Mesendoderm (in vitro differentiated cells): ENCODE measurements at regions not wholly inside any gene's neighbourhood (a gene's known extent, or its start where the extent isn't known, plus 50 kb on each side); places are given as distances from the start of the nearest gene placed in this dataset.

Experiments used
- DNase-seq: peaks from one replicate; pipeline ENCODE4 v3.0.0; 2013
- H2AK5ac ChIP-seq: 2 replicates; pipeline ENCODE4 v1.6.1; 2013; ENCODE audit warnings: low read length, inconsistent platforms
- H2BK120ac ChIP-seq: 2 replicates; pipeline ENCODE4 v1.6.1; 2013; ENCODE audit warnings: low read depth, mild to moderate bottlenecking, low read length, moderate library complexity, mixed read lengths
- H2BK15ac ChIP-seq: replicated peaks from 2 replicates; pipeline ENCODE4 v1.6.1; 2013; ENCODE audit warnings: low read depth, mild to moderate bottlenecking, moderate library complexity
- H2BK5ac ChIP-seq: 2 replicates; pipeline ENCODE4 v1.6.1; 2013; ENCODE audit warnings: low read length, inconsistent platforms
- H3K18ac ChIP-seq: 2 replicates; pipeline ENCODE4 v1.6.1; 2013; ENCODE audit warnings: mild to moderate bottlenecking, low read length, mixed read lengths
- H3K23ac ChIP-seq: one replicate; pipeline ENCODE4 v1.6.1; 2013; ENCODE audit warnings: low read length
- H3K27ac ChIP-seq: 2 replicates; pipeline ENCODE4 v1.5.1; 2013; ENCODE audit warnings: low read depth, mild to moderate bottlenecking, inconsistent platforms, low read length, moderate library complexity
- H3K27me3 ChIP-seq: 2 replicates; pipeline ENCODE4 v1.6.1; 2013; ENCODE audit warnings: low read length, control low read depth, mild to moderate bottlenecking, inconsistent platforms; ENCODE audit not compliant: insufficient read depth, poor library complexity
- H3K36me3 ChIP-seq: 2 replicates; pipeline ENCODE4 v1.6.1; 2013; ENCODE audit warnings: low read length, inconsistent platforms; ENCODE audit not compliant: control insufficient read depth, insufficient read depth
- H3K4ac ChIP-seq: one replicate; pipeline ENCODE4 v1.6.1; 2013; ENCODE audit warnings: low read depth, mild to moderate bottlenecking, low read length, moderate library complexity
- H3K4me1 ChIP-seq: 2 replicates; pipeline ENCODE4 v1.6.1; 2013; ENCODE audit warnings: low read depth, low read length, inconsistent platforms; ENCODE audit not compliant: control insufficient read depth
- H3K4me2 ChIP-seq: 2 replicates; pipeline ENCODE4 v1.6.1; 2013; ENCODE audit warnings: low read length
- H3K4me3 ChIP-seq: 2 replicates; pipeline ENCODE4 v1.5.1; 2013; ENCODE audit warnings: mild to moderate bottlenecking, low read length
- H3K56ac ChIP-seq: one replicate; pipeline ENCODE4 v1.6.1; 2013; ENCODE audit warnings: low read length
- H3K79me1 ChIP-seq: 2 replicates; pipeline ENCODE4 v1.6.1; 2013; ENCODE audit warnings: low read length, inconsistent platforms
- H3K79me2 ChIP-seq: 2 replicates; pipeline ENCODE4 v1.6.1; 2013; ENCODE audit warnings: mild to moderate bottlenecking, low read length; ENCODE audit not compliant: control insufficient read depth, insufficient read depth
- H3K9ac ChIP-seq: 2 replicates; pipeline ENCODE4 v1.6.1; 2013; ENCODE audit warnings: low read length, inconsistent platforms
- H4K5ac ChIP-seq: one replicate; pipeline ENCODE4 v1.6.1; 2013; ENCODE audit warnings: low read length
- H4K8ac ChIP-seq: one replicate; pipeline ENCODE4 v1.6.1; 2013; ENCODE audit warnings: low read depth, mild to moderate bottlenecking, control low read depth, low read length, moderate library complexity
- WGBS: extraction: QIAGEN DNeasy Blood & Tissue Kit; methylation state at CpG from one replicate; pipeline ENCODE4 v1.1.7; 2013; ENCODE audit warnings: low lambda C conversion rate, missing lambda C conversion rate; ENCODE audit not compliant: insufficient coverage; ENCODE audit errors: extremely low coverage; 5-methylcytosine and 5-hydroxymethylcytosine counted together

DNA sequence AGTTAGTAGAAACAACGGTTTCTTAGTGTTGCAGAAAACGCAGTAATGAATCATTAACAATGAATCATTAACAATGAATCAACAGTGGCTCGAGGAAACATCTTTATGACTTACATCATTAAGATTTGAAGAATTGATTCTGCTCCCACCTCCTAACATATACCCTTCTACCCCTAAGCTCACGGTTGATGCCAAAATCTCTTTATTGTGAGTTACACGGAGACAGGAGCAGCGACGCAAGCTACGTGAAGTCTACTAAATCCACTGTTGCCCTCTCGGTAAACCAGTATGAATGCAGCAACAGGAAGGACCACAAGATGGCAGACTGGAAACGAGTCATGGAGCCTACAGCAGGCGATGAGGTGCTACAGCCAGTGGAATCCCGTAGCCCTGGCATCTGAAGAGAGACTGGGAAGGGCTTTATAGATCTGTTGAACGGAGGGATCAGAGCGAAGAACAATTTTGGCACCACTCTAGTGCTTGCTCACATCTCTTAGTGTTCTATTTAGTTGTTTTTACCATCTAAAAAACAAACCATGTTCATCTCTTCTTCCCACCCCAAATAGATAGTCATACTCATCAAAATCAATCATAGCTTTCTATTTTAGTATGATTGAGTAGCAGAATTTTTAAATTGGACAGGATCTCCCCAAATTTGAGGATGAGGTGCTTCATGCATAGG is 332.7 kb downstream of the DUSP6 start:
- Histone ChIP-seq H3K4me2 (no peak overlapping the region), H2BK5ac (no peak overlapping the region), H3K27ac (no peak overlapping the region), H3K9ac (peak overlapping the region; percentile 31), H2BK120ac (no peak overlapping the region), H3K18ac (no peak overlapping the region), H3K27me3 (no peaks in the 10 kb centered on the region), H3K4me3 (no peak overlapping the region), H4K5ac (no peak overlapping the region), H3K79me2 (no peaks in the 10 kb centered on the region), H2AK5ac (no peak overlapping the region), H3K4ac (no peak overlapping the region), H3K4me1 (no peaks in the 10 kb centered on the region), H3K23ac (no peak overlapping the region), H3K79me1 (no peaks in the 10 kb centered on the region), H3K56ac (no peak overlapping the region), H4K8ac (no peak overlapping the region), H2BK15ac (no peak overlapping the region), H3K36me3 (no peaks in the 10 kb centered on the region)
- peak; percentile 92 for DNase-seq
- WGBS = no CpG with 5 or more reads among the region's 14 CpGs

DNA sequence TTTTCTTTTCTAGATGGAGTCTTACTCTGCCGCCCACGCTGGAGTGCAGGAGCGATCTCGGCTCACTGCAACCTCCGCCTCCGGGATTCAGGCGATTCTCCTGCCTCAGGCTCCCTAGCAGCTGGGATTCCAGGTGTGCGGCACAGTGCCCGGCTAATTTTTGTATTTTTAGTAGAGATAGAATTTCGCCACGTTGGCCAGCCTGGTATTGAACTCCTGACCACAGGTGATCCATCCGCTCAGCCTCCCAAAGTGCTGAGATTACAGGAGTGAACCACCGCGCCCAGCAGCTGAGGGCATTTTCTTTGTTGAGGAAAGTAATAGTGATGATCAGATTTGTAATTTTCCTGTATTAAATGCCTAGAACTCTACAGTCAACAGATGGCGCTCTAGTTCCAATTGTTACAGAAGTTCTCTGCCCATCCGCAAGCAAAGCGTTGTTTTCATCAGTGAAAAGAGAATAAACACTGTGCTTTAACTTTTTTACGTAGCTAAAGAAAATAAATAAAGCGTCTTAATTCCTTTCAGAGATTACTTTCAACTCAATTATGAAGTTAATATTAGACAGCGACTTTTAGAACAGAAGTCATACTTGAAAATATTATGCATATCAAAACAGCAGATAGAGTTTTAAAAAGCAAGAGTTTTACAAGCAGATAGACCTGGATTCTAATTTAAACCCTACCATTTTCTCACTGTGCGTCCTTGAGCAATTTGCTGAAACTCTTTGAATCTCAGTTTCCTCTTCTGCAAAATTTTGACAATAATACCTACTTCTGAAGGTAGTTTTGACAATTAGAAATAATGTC is 335.1 kb downstream of the DUSP6 start:
- Histone ChIP-seq H2BK120ac (peak overlapping the region; percentile 61), H2BK15ac (no peak overlapping the region)

DNA sequence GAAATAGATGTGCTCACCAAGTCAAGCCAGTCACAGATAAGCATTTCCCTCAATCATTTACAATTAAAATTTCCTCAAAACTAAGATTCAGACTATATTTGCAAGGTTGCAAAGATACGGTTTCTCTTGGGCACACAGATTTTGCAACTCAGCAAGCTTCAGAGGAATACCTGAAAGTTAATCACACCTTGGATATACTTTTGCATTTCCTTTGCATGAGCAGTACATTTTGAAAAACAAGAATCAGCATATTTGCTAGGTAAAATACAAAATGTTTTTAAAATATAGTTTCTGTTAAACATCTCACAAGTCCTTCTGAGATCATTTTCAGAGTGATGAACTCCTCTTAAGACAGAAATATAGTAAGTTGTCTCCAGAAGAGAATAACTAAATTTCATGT is 336.9 kb downstream of the DUSP6 start:
- H3K27me3 ChIP-seq = no peaks in the 10 kb centered on the region
- no peaks in the 10 kb centered on the region for H3K36me3 ChIP-seq
- no peak overlapping the region for H4K5ac ChIP-seq
- no peak overlapping the region for H3K4me2 ChIP-seq
- H3K27ac ChIP-seq = no peak overlapping the region
- H2BK5ac ChIP-seq = no peak overlapping the region
- no peak overlapping the region for H3K23ac ChIP-seq
- no peak overlapping the region for H2BK120ac ChIP-seq
- H3K79me2 ChIP-seq = no peaks in the 10 kb centered on the region
- DNase-seq = no peak
- no peak overlapping the region for H3K4ac ChIP-seq
- no peaks in the 10 kb centered on the region for H3K4me1 ChIP-seq
- no peak overlapping the region for H3K18ac ChIP-seq
- no peak overlapping the region for H3K56ac ChIP-seq
- H3K9ac ChIP-seq = no peak overlapping the region
- no CpG with 5 or more reads among the region's 1 CpG for WGBS
- no peaks in the 10 kb centered on the region for H3K79me1 ChIP-seq
- no peak overlapping the region for H3K4me3 ChIP-seq
- H2AK5ac ChIP-seq = no peak overlapping the region
- no peak overlapping the region for H4K8ac ChIP-seq
- no peak overlapping the region for H2BK15ac ChIP-seq

More for the DNA sequence above, 335.1 kb downstream of the DUSP6 start:
- Histone ChIP-seq H3K27ac (no peak overlapping the region), H4K8ac (no peak overlapping the region), H3K79me2 (no peaks in the 10 kb centered on the region), H3K9ac (peak overlapping the region; percentile 55), H3K4me3 (no peak overlapping the region), H3K36me3 (no peaks in the 10 kb centered on the region), H3K79me1 (no peaks in the 10 kb centered on the region), H3K27me3 (no peaks in the 10 kb centered on the region), H3K18ac (peak overlapping the region; percentile 84), H4K5ac (no peak overlapping the region), H3K4me1 (no peaks in the 10 kb centered on the region), H3K23ac (no peak overlapping the region), H2BK5ac (no peak overlapping the region), H3K4ac (peak overlapping the region; percentile 87), H2AK5ac (no peak overlapping the region), H3K4me2 (no peak overlapping the region), H3K56ac (peak overlapping the region; percentile 75)
- peak; percentile 73 for DNase-seq
- WGBS = no CpG with 5 or more reads among the region's 21 CpGs

DNA sequence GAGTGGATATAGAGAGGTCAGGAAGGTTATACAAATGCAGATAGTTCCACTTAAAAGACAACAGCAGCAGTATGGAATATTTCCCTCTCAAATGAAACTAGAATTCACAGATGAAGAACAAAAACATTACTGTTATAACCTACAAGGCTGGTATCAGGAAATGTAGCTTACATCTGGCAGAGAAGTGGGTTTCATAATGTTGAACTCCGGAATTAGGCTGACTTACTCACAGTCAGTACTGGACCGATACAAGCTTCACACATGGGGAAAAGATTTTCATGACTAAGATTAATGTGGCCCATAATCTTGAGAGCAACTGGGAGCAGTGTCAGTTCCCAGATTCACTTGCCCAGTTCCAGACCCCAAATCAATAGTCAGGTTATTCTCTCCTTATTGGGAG is 353.9 kb downstream of the DUSP6 start:
- H2BK5ac ChIP-seq = no peak overlapping the region
- no peak overlapping the region for H3K4ac ChIP-seq
- H3K36me3 ChIP-seq = no peaks in the 10 kb centered on the region
- no CpG with 5 or more reads among the region's 2 CpGs for WGBS
- peak overlapping the region; percentile 74 for H2BK15ac ChIP-seq
- H3K56ac ChIP-seq = no peak overlapping the region
- H4K5ac ChIP-seq = no peak overlapping the region
- no peaks in the 10 kb centered on the region for H3K27me3 ChIP-seq
- H2AK5ac ChIP-seq = no peak overlapping the region
- H3K9ac ChIP-seq = no peak overlapping the region
- DNase-seq = no peak
- H3K27ac ChIP-seq = no peak overlapping the region
- no peak overlapping the region for H3K23ac ChIP-seq
- no peak overlapping the region for H3K18ac ChIP-seq
- no peak overlapping the region for H4K8ac ChIP-seq
- no peaks in the 10 kb centered on the region for H3K4me1 ChIP-seq
- H3K4me3 ChIP-seq = no peak overlapping the region
- H3K79me2 ChIP-seq = no peaks in the 10 kb centered on the region
- H3K79me1 ChIP-seq = no peaks in the 10 kb centered on the region
- no peak overlapping the region for H2BK120ac ChIP-seq
- H3K4me2 ChIP-seq = no peak overlapping the region

DNA sequence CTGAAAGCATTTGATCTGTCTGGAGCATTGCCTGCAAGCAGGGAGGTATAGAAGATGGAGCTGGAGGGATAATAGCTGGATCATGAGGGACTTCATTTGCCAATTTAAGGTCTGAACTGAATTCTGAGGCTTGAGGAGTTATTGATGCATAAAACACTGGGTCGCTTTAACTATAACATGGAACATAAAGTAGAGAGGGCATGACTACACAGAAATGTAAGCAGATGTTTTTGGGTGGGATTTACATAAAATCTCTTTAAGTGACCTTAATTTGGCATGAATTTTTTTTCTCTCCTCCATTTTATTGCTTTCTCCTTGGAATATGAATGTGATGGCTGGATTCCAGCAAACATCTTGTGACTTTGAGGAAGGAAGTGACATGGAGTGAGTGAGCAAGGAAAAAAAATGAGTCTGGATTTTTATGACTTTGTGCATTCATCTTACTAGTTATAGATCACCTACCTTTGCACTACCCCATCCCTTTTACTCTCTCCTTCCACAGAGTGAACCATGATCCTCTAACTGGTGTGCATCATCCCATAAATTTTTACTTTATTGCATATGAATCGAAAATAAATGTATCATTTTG is 356.0 kb downstream of the DUSP6 start:
- Histone ChIP-seq H3K4me1 (no peaks in the 10 kb centered on the region), H2AK5ac (no peak overlapping the region), H3K36me3 (no peaks in the 10 kb centered on the region), H3K79me1 (no peaks in the 10 kb centered on the region), H3K4ac (no peak overlapping the region), H3K23ac (no peak overlapping the region), H2BK5ac (no peak overlapping the region), H3K27ac (no peak overlapping the region), H3K4me3 (no peak overlapping the region), H2BK120ac (no peak overlapping the region), H3K27me3 (no peaks in the 10 kb centered on the region), H4K8ac (no peak overlapping the region), H3K79me2 (no peaks in the 10 kb centered on the region), H3K56ac (no peak overlapping the region), H3K18ac (no peak overlapping the region), H3K4me2 (no peak overlapping the region), H2BK15ac (no peak overlapping the region), H3K9ac (no peak overlapping the region), H4K5ac (no peak overlapping the region)
- DNase-seq = no peak
- WGBS = no CpG with 5 or more reads among the region's 2 CpGs
